ENCODE measurements at regions not wholly inside any gene's neighbourhood (a gene's known extent, or its start where the extent isn't known, plus 50 kb on each side); places are given as distances from the start of the nearest gene placed in this dataset.

DNA sequence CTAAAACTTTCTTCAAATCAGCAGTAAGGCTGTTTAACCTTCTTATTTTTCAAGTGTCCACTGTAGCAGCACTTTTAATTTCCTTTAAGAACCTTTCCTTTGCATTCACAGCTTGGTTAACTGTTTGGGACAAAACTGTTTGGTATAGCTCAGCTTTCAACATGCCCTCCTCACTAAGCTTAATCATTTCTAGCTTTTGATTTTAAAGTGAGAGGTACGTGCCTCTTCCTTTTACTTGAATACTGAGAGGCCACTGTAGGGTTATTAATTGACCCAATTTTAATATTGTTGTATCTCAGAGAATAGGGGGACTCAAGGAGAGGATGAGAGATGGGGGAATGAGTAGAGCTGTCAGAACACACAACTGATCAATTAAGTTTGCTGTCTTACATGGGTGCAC, 129.5 kb upstream of the MMS22L start:
- TF ChIP-seq, protein P1, sequence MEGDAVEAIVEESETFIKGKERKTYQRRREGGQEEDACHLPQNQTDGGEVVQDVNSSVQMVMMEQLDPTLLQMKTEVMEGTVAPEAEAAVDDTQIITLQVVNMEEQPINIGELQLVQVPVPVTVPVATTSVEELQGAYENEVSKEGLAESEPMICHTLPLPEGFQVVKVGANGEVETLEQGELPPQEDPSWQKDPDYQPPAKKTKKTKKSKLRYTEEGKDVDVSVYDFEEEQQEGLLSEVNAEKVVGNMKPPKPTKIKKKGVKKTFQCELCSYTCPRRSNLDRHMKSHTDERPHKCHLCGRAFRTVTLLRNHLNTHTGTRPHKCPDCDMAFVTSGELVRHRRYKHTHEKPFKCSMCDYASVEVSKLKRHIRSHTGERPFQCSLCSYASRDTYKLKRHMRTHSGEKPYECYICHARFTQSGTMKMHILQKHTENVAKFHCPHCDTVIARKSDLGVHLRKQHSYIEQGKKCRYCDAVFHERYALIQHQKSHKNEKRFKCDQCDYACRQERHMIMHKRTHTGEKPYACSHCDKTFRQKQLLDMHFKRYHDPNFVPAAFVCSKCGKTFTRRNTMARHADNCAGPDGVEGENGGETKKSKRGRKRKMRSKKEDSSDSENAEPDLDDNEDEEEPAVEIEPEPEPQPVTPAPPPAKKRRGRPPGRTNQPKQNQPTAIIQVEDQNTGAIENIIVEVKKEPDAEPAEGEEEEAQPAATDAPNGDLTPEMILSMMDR (IDR thresholded peaks at IDR 0.05; ENCODE audit: insufficient read depth, low read length): no peak
- TF ChIP-seq GABPA (IDR thresholded peaks at IDR 0.05; ENCODE audit: low read depth): no peak
- TF ChIP-seq POLR2AphosphoS5 (IDR thresholded peaks at IDR 0.05; ENCODE audit: low read depth): no peak
- TF ChIP-seq SPI1 (IDR thresholded peaks at IDR 0.05; ENCODE audit: borderline replicate concordance, low read depth): no peak

Data from HL-60 (cell line).